Caco-2 (cell line): ENCODE measurements at regions not wholly inside any gene's neighbourhood (a gene's known extent, or its start where the extent isn't known, plus 50 kb on each side); places are given as distances from the start of the nearest gene placed in this dataset.

Experiments
- BruUV-seq: library from RNA; stranded (reverse); fragments of 400-500 nt; replicated peaks from 2 replicates; lab custom pipeline; 2021; lab: Mats Ljungman, UMichigan
- CTCF ChIA-PET: fragments of 300-600 bp; sonication (Branson Sonifier 250); formaldehyde crosslinking; loops from one replicate; lab custom pipeline; 2022; ENCODE audit warnings: antibody characterized with exemption; lab: Charles Lee
- POLR2A ChIA-PET: fragments of 300-600 bp; sonication (Branson Sonifier 250); formaldehyde crosslinking; loops from one replicate; lab custom pipeline; 2022; ENCODE audit warnings: antibody characterized with exemption; lab: Charles Lee
- DNase-seq, 2 experiments: peaks; one replicate each; pipeline versions ENCODE4 v3.0.0 to v3.0.0-alpha.2; 2020 to 2022
- H3K27me3 ChIP-seq: replicated peaks from 2 replicates; pipeline ENCODE4 v1.6.0; 2011; ENCODE audit warnings: low read length; ENCODE audit not compliant: control insufficient read depth, insufficient read depth
- H3K36me3 ChIP-seq: 2 replicates; pipeline ENCODE4 v1.5.1; 2011; ENCODE audit warnings: low read length; ENCODE audit not compliant: control insufficient read depth, insufficient read depth
- H3K4me1 ChIP-seq: fragments of 250-450 bp; sonication (Bioruptor Pico); 2 replicates; pipeline ENCODE4 v1.5.1; 2020; ENCODE audit warnings: mild to moderate bottlenecking
- H3K4me3 ChIP-seq: 2 replicates; pipeline ENCODE4 v1.5.1; 2011; ENCODE audit warnings: low read depth, mild to moderate bottlenecking, control low read depth, low read length
- H3K9me3 ChIP-seq: fragments of 250-450 bp; sonication (Bioruptor Pico); 2 replicates; pipeline ENCODE4 v1.5.1; 2020; ENCODE audit warnings: mild to moderate bottlenecking, moderate library complexity
- H3K27ac Mint-ChIP-seq: one replicate; pipeline ENCODE4 v1.8.0; 2022; ENCODE audit warnings: mixed read lengths; ENCODE audit not compliant: unreplicated experiment
- H3K27me3 Mint-ChIP-seq: one replicate; pipeline ENCODE4 v1.8.0; 2022; ENCODE audit warnings: mixed read lengths; ENCODE audit not compliant: insufficient read depth, unreplicated experiment
- H3K36me3 Mint-ChIP-seq: one replicate; pipeline ENCODE4 v1.8.0; 2022; ENCODE audit warnings: mild to moderate bottlenecking, mixed read lengths; ENCODE audit not compliant: insufficient read depth, unreplicated experiment
- H3K4me1 Mint-ChIP-seq: one replicate; pipeline ENCODE4 v1.8.0; 2022; ENCODE audit warnings: low read depth, mixed read lengths; ENCODE audit not compliant: unreplicated experiment
- H3K4me3 Mint-ChIP-seq: one replicate; pipeline ENCODE4 v1.8.0; 2022; ENCODE audit warnings: mild to moderate bottlenecking, moderate library complexity, mixed read lengths; ENCODE audit not compliant: unreplicated experiment
- H3K9me3 Mint-ChIP-seq: one replicate; pipeline ENCODE4 v1.8.0; 2022; ENCODE audit warnings: mixed read lengths; ENCODE audit not compliant: unreplicated experiment
- CTCF ChIP-seq, 2 experiments: fragments of 200-600 bp in 1 of 2; IDR thresholded peaks; 1 replicate in 1 of 2; 2 replicates in 1 of 2; pipeline versions ENCODE4 v1.5.1 to v1.8.0; 2011 to 2022; ENCODE audit warnings: antibody characterized with exemption in 1 of 2, control low read depth in 1 of 2, inconsistent platforms in 1 of 2, low read depth in 1 of 2, low read length in 1 of 2, mild to moderate bottlenecking in 1 of 2, moderate library complexity in 1 of 2; ENCODE audit not compliant: insufficient read depth in 1 of 2, severe bottlenecking in 1 of 2, unreplicated experiment in 1 of 2
- intact Hi-C: fragments of 100-400 bp; cut with micrococcal nuclease; formaldehyde crosslinking; loops from one replicate; pipeline ENCODE4 v1.10.0; 2022; ENCODE audit not compliant: unreplicated experiment

- TF ChIP-seq CTCF (IDR thresholded peaks at IDR 0.05; ENCODE audit: insufficient read depth in 1 of 2, low read depth in 1 of 2, low read length in 1 of 2, severe bottlenecking in 1 of 2, unreplicated experiment in 1 of 2): no peak
- Histone ChIP-seq H3K36me3 (no peaks in the 10 kb centered on the region), H3K9me3 (no peaks in the 10 kb centered on the region; the same call in 1 of the 2 replicates), H3K4me1 (no peaks in the 10 kb centered on the region), H3K27me3 (no peaks in the 10 kb centered on the region), H3K4me3 (no peak overlapping the region)
- no peak for DNase-seq
- H3K27ac Mint-ChIP-seq: no peak overlapping the region
- no TSS peak for BruUV-seq
- no peaks in the 10 kb centered on the region for H3K27me3 Mint-ChIP-seq
- ChIA-PET POLR2A (no interaction called here), CTCF (no interaction called here)
- no peak overlapping the region for H3K4me3 Mint-ChIP-seq
- H3K36me3 Mint-ChIP-seq: no peaks in the 10 kb centered on the region
- peaks cover 9% of the 10 kb centered on the region for H3K9me3 Mint-ChIP-seq
- no peaks in the 10 kb centered on the region for H3K4me1 Mint-ChIP-seq
- intact Hi-C loops: no loop called here
Observed at GRCh38 chr4:135598151-135598550, 1396.6 kb upstream of the PABPC4L start.

- no peak for DNase-seq
- no peaks in the 10 kb centered on the region for H3K36me3 ChIP-seq
- no peaks in the 10 kb centered on the region for H3K27me3 ChIP-seq
- no peak overlapping the region for H3K4me3 ChIP-seq
- no peaks in the 10 kb centered on the region for H3K27me3 Mint-ChIP-seq
- TF ChIP-seq CTCF (IDR thresholded peaks at IDR 0.05; ENCODE audit: insufficient read depth in 1 of 2, low read depth in 1 of 2, low read length in 1 of 2, severe bottlenecking in 1 of 2, unreplicated experiment in 1 of 2): no peak
- no peaks in the 10 kb centered on the region for H3K9me3 ChIP-seq
- peaks cover 9% of the 10 kb centered on the region for H3K9me3 Mint-ChIP-seq
- H3K36me3 Mint-ChIP-seq: no peaks in the 10 kb centered on the region
- H3K27ac Mint-ChIP-seq: no peak overlapping the region
- H3K4me3 Mint-ChIP-seq: no peak overlapping the region
- H3K4me1 Mint-ChIP-seq: no peaks in the 10 kb centered on the region
- H3K4me1 ChIP-seq: no peaks in the 10 kb centered on the region
- BruUV-seq: no TSS peak
- CTCF ChIA-PET: no interaction called here
- POLR2A ChIA-PET: no interaction called here
- intact Hi-C loops: no loop called here
Observed at GRCh38 chr4:135594521-135594920, 1392.9 kb upstream of the PABPC4L start.

DNA sequence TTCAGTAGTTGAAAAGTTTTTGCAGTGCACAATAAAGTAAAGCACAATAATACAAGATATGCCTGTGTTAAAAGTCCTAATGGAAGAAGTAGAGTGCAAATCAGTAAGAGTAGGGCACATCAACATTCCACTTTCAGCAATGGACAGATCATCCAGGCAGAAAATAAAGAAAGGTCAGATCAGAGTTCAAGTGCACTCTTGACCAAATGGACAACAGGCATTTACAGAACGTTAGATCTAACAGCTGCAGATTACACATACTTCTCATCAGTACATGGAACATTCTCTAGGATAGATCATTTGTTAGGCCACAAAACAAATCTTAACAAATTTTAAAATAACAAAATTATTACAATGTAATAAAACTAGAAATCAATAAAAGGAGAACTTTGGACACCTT lies 1373.5 kb upstream of the PABPC4L start:
- H3K4me1 ChIP-seq: no peaks in the 10 kb centered on the region
- Mint-ChIP-seq H3K4me1 (no peaks in the 10 kb centered on the region), H3K27ac (no peak overlapping the region), H3K9me3 (no peaks in the 10 kb centered on the region), H3K27me3 (peaks cover 2% of the 10 kb centered on the region), H3K36me3 (no peaks in the 10 kb centered on the region), H3K4me3 (no peak overlapping the region)
- H3K36me3 ChIP-seq: no peaks in the 10 kb centered on the region
- ChIA-PET CTCF (no interaction called here), POLR2A (no interaction called here)
- intact Hi-C loops: no loop called here
- H3K4me3 ChIP-seq: no peak overlapping the region
- no peak for TF ChIP-seq CTCF (IDR thresholded peaks at IDR 0.05; ENCODE audit: insufficient read depth in 1 of 2, low read depth in 1 of 2, low read length in 1 of 2, severe bottlenecking in 1 of 2, unreplicated experiment in 1 of 2)
- no peak for DNase-seq
- no peaks in the 10 kb centered on the region for H3K9me3 ChIP-seq
- BruUV-seq: no TSS peak
- H3K27me3 ChIP-seq: no peaks in the 10 kb centered on the region
